ENCODE measurements at regions not wholly inside any gene's neighbourhood (a gene's known extent, or its start where the extent isn't known, plus 50 kb on each side); places are given as distances from the start of the nearest gene placed in this dataset.

DNA sequence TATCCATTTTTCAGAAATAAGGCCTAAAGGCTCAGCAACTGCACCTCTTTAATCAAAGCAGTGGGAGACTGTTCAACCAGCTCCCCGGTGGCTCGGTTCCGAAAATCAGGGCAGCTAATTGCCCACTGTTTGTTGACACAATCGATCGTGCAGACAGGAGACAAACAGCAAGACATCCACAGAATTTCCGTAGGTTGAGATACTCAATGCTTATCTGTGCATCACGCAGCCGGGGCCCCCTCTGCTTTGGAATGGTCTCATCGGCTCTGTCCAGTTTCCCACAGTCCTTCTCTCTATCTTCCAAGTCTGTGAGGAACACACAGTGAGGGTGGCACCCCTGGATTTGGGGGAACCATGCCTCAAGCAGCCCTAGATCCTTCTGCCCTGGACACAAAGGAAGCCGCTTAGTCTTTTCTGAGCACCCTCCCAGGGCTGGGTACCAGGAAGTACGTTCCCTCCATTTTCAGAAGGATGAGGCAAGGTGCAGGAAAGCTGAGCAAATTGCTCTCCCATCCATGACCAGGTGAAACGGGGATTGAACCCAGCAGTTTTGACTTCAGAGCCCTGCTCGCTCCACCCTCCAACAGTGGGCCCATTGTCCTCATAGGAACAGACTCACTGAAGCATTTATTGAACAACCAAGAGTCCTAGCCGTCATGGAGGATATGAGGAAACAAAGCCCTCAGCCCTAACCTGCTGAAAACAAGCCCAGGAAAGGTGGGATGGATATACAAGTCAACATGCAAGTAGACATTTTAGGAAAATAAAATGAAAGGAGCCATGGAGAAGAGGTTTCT lies 70.7 kb downstream of the C16orf95 start:
- H3K9me3 ChIP-seq, result no peaks in the 10 kb centered on the region
- intact Hi-C loops (cut with DNase I; ENCODE audit: low total_unique reads), result no loop called here
- H3K27me3 ChIP-seq, result no peaks in the 10 kb centered on the region
- H3K27ac ChIP-seq, result no peak overlapping the region
- no peaks in the 10 kb centered on the region for H3K4me1 ChIP-seq
- no peak overlapping the region for H3K4me3 ChIP-seq
- no peak for TF ChIP-seq POLR2AphosphoS5 (IDR thresholded peaks at IDR 0.05)
- no peak for TF ChIP-seq POLR2A (IDR thresholded peaks at IDR 0.05)
- no peak for TF ChIP-seq CTCF (IDR thresholded peaks at IDR 0.05)
- DNase-seq (ENCODE audit: low spot score in 2 of 2), result no peak
- no peaks in the 10 kb centered on the region for H3K36me3 ChIP-seq

- Histone ChIP-seq H3K4me1 (no peaks in the 10 kb centered on the region), H3K36me3 (no peaks in the 10 kb centered on the region), H3K27ac (no peak overlapping the region), H3K9me3 (no peaks in the 10 kb centered on the region), H3K4me3 (no peak overlapping the region), H3K27me3 (no peaks in the 10 kb centered on the region)
- DNase-seq (ENCODE audit: low spot score in 2 of 2), result no peak
- intact Hi-C loops (cut with DNase I; ENCODE audit: low total_unique reads), result no loop called here
- TF ChIP-seq POLR2AphosphoS5 (IDR thresholded peaks at IDR 0.05), result no peak
- no peak for TF ChIP-seq CTCF (IDR thresholded peaks at IDR 0.05)
- no peak for TF ChIP-seq POLR2A (IDR thresholded peaks at IDR 0.05)
Observed at GRCh38 chr16:87248714-87249113, 68.5 kb downstream of the C16orf95 start.

- Histone ChIP-seq H3K9me3 (no peaks in the 10 kb centered on the region), H3K4me1 (no peaks in the 10 kb centered on the region), H3K36me3 (no peaks in the 10 kb centered on the region), H3K27ac (no peak overlapping the region), H3K27me3 (no peaks in the 10 kb centered on the region), H3K4me3 (no peak overlapping the region)
- intact Hi-C loops (cut with DNase I; ENCODE audit: low total_unique reads), result no loop called here
- DNase-seq (ENCODE audit: low spot score in 2 of 2), result no peak
- TF ChIP-seq CTCF (IDR thresholded peaks at IDR 0.05) (no peak), POLR2AphosphoS5 (IDR thresholded peaks at IDR 0.05) (no peak), POLR2A (IDR thresholded peaks at IDR 0.05) (no peak)
Observed at GRCh38 chr16:87249425-87249824, 67.8 kb downstream of the C16orf95 start.

DNA sequence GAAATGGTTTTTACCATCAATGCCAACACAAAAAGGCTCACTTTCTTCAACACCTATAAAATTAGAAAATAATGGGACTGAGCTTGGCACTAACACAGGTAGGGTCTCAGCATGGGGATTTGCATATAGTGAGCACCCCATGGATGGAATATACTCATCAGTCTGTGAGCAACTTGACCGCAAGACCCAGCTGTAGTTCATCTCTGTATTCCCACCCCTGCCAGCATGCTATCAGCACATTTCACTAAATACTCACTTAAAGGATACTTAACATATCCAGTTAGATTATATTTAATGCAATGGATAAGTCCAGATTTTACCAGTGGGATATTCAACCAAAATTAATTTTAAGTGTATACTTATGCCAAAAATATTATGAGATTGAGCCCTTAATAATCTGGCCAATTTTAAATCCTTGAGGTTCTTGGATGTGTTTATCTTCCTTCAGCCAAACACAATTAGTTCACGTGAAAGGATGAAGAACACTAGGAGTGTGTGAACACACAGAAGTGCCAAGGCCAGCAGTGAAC lies 66.7 kb downstream of the C16orf95 start:
- no peak for DNase-seq (ENCODE audit: low spot score in 2 of 2)
- H3K36me3 ChIP-seq, result no peaks in the 10 kb centered on the region
- no peak overlapping the region for H3K4me3 ChIP-seq
- no peaks in the 10 kb centered on the region for H3K9me3 ChIP-seq
- H3K27me3 ChIP-seq, result no peaks in the 10 kb centered on the region
- no peak overlapping the region for H3K27ac ChIP-seq
- H3K4me1 ChIP-seq, result no peaks in the 10 kb centered on the region
- no peak for TF ChIP-seq CTCF (IDR thresholded peaks at IDR 0.05)
- no peak for TF ChIP-seq POLR2AphosphoS5 (IDR thresholded peaks at IDR 0.05)
- TF ChIP-seq POLR2A (IDR thresholded peaks at IDR 0.05), result no peak
- intact Hi-C loops (cut with DNase I; ENCODE audit: low total_unique reads), result no loop called here

DNA sequence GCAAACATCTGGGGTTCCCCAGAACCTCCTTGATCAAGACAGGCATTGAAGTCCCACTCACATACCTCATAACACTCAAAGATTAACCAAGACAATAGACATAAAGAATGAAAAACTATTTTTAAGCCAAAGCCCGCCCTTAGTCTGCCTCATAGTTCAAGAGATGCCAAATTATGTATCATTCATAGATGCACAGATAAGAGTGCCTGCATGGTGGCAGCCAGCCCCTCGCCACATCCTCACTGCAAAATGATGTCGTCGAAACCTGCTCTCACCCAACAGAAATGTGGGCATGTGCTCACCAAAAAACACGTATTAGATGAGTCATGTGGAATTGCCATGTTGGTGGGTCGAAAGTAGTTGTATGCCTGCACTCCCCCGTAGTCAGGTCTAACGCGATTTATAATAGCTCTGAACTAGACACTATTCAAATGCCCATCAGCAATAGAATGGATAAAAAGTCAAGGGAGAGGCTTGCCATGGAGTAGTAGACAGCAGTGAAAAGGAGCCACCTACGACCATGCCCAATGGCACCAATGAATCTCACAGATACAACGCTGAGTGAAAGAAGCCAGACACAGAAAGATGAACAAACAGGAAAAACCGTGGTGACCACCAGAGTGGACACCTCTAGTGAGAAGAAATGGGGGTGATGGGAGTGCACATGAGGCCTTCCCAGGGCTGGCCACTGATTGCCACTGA lies 64.8 kb downstream of the C16orf95 start:
- Histone ChIP-seq H3K36me3 (no peaks in the 10 kb centered on the region), H3K27me3 (no peaks in the 10 kb centered on the region), H3K9me3 (no peaks in the 10 kb centered on the region), H3K27ac (no peak overlapping the region), H3K4me3 (no peak overlapping the region), H3K4me1 (no peaks in the 10 kb centered on the region)
- DNase-seq (ENCODE audit: low spot score in 2 of 2), result no peak
- intact Hi-C loops (cut with DNase I; ENCODE audit: low total_unique reads), result no loop called here
- TF ChIP-seq POLR2AphosphoS5 (IDR thresholded peaks at IDR 0.05) (no peak), POLR2A (IDR thresholded peaks at IDR 0.05) (no peak), CTCF (IDR thresholded peaks at IDR 0.05) (no peak)
